Gastroesophageal sphincter (tissue), 3 donors: ENCODE measurements at regions not wholly inside any gene's neighbourhood (a gene's known extent, or its start where the extent isn't known, plus 50 kb on each side); places are given as distances from the start of the nearest gene placed in this dataset.

Source experiments
- EP300 ChIP-seq: sonication (generic); formaldehyde crosslinking; IDR thresholded peaks from one replicate; pipeline ENCODE4 v1.6.1; 2017; ENCODE audit warnings: antibody characterized with exemption, mild to moderate bottlenecking
- TF ChIP-seq, protein P1 (sequence below), 4 experiments: fragments of 200-600 bp in 2 of 4; fragments of 450-650 bp in 2 of 4; sonication (generic) in 1 of 4; IDR thresholded peaks; one replicate each; pipeline ENCODE4 v1.5.1; 2017 to 2019; ENCODE audit warnings: antibody characterized with exemption in 4 of 4, mild to moderate bottlenecking in 2 of 4, moderate library complexity in 2 of 4

DNA sequence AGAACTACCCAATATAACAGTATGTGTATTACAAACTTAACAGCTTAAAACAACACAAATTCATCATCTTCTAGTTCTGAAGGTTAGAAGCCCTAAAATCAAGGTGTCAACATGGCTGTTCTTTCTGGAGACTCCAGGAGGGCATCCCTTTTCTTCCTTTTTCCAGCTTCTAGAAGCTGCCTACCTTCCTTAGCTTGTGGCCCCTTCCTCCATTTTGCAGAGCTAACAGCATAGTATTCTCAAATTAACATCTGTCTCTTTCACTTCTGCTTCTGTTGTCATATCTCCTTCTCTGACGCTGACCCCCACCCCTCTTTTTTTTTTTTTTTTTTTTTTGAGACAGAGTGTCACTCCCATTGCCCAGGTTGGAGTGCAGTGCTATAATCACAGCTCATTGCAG lies 52.8 kb upstream of the AKIRIN2 start:
- TF ChIP-seq, protein P1, sequence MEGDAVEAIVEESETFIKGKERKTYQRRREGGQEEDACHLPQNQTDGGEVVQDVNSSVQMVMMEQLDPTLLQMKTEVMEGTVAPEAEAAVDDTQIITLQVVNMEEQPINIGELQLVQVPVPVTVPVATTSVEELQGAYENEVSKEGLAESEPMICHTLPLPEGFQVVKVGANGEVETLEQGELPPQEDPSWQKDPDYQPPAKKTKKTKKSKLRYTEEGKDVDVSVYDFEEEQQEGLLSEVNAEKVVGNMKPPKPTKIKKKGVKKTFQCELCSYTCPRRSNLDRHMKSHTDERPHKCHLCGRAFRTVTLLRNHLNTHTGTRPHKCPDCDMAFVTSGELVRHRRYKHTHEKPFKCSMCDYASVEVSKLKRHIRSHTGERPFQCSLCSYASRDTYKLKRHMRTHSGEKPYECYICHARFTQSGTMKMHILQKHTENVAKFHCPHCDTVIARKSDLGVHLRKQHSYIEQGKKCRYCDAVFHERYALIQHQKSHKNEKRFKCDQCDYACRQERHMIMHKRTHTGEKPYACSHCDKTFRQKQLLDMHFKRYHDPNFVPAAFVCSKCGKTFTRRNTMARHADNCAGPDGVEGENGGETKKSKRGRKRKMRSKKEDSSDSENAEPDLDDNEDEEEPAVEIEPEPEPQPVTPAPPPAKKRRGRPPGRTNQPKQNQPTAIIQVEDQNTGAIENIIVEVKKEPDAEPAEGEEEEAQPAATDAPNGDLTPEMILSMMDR (IDR thresholded peaks at IDR 0.05): no peak
- no peak for TF ChIP-seq EP300
